COLO668 (cell line): ENCODE measurements at regions not wholly inside any gene's neighbourhood (a gene's known extent, or its start where the extent isn't known, plus 50 kb on each side); places are given as distances from the start of the nearest gene placed in this dataset.

ENCODE experiments used
- DNase-seq: peaks from one replicate; lab custom pipeline; 2025; ENCODE audit not compliant: unreplicated experiment; lab: John Stamatoyannopoulos, UW

- DNase-seq, result no peak
Observed at GRCh38 chr21:17461014-17461413, 51.8 kb upstream of the CXADR start.

GRCh38 chr21:17461582-17461981, 51.3 kb upstream of the CXADR start:
- no peak for DNase-seq

GRCh38 chr21:17462276-17462981, 50.4 kb upstream of the CXADR start:
- no peak for DNase-seq
